ENCODE measurements at regions not wholly inside any gene's neighbourhood (a gene's known extent, or its start where the extent isn't known, plus 50 kb on each side); places are given as distances from the start of the nearest gene placed in this dataset.

DNA sequence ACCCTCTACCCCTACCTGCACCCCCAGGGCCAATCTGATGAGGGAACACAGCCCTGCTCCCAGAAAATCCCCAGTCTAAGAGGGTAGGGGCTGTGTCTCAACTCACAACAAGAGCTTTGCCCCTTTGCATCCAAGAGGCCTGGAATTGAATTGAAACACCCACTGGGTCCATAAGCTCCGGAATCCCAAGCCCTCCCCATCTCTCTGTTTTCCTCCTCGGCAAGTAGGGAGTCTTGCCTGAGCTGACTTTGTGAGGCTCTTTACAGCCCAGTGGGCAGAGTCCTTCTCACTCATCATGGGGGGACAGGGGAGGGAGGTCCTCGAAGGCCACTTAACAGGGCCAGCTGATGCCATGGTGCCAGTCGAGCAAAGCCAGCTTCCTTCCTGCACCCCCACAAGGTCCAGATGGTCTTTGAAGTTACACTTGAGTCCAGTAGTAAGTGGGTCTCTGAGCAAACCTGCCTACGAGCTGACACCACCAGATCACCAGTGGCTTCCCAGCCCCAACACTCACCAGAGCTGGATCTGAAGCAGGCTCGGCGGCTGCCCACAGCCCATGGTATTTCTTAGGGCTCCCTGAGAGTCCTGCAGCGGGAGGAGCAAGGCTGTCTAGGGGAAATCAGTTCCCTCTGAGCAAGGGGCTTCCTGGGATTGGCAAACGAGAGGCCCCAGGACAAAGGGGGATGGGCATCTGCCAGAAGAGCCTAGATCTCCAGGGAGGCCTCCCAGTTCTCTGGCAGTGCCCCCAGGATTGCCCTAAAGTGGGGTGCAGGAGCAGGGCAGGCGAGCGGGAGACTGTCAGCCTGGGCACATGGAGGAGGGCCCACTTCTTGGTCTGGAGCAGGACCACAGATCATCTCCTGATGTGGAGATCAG is 144.5 kb downstream of the VEGFA start:
- Mint-ChIP-seq H3K9me3 (no peaks in the 10 kb centered on the region; a peak in 1 of 5 replicates), H3K4me1 (peaks cover 27 to 40% of the 10 kb centered on the region in 2 experiments), H3K36me3 (ENCODE audit: insufficient read depth in 1 of 3, low read depth in 3 of 3) (no peaks in the 10 kb centered on the region), H3K4me3 (peak overlapping the region in 1 of 2 experiments; percentile 45; a peak in 1 of 5 replicates), H3K27ac (peak overlapping the region in 1 of 3 experiments; percentile 61; a peak in 2 of 7 replicates), H3K27me3 (ENCODE audit: low read depth) (no peaks in the 10 kb centered on the region; the same call in 1 of the 2 replicates)
- H2BK5ac ChIP-seq (ENCODE audit: insufficient read length, low read length), result no peak overlapping the region
- no peak overlapping the region for H3K23ac ChIP-seq (ENCODE audit: insufficient read length, low read depth, low read length)
- H2BK20ac ChIP-seq (ENCODE audit: low read depth, low read length, poor library complexity, severe bottlenecking), result no peak overlapping the region
- no peak overlapping the region for H3T11ph ChIP-seq (ENCODE audit: low read length)
- no peak overlapping the region for H2BK120ac ChIP-seq (ENCODE audit: low read depth, low read length, poor library complexity, severe bottlenecking)
- no peak overlapping the region for H2AFZ ChIP-seq (ENCODE audit: low read length)
- H2BK12ac ChIP-seq (ENCODE audit: insufficient read length, low read depth, low read length), result no peak overlapping the region
- no peak overlapping the region for H3K14ac ChIP-seq (ENCODE audit: insufficient read depth, low read length)
- no peaks in the 10 kb centered on the region for H4K20me1 ChIP-seq (ENCODE audit: control insufficient read depth, insufficient read depth, insufficient read length)
- DNase-seq, result no peak
- H3K18ac ChIP-seq (ENCODE audit: insufficient read length, low read depth, low read length), result no peak overlapping the region
- no peaks in the 10 kb centered on the region for H3K23me2 ChIP-seq (ENCODE audit: insufficient read length, low read depth, low read length, poor library complexity, severe bottlenecking)
- H4K91ac ChIP-seq (ENCODE audit: insufficient read length, low read depth, low read length), result no peak overlapping the region
- no peak overlapping the region for H3K27ac ChIP-seq (ENCODE audit: insufficient read length, low read depth, low read length)
- no peaks in the 10 kb centered on the region for H3K27me3 ChIP-seq (ENCODE audit: insufficient read depth, low read length)
- H3K4ac ChIP-seq (ENCODE audit: low read depth, low read length), result no peak overlapping the region
- no peak overlapping the region for H3K4me2 ChIP-seq (ENCODE audit: insufficient read depth, insufficient read length, low read length)
- H4K5ac ChIP-seq (ENCODE audit: insufficient read length, low read depth, low read length), result no peak overlapping the region
- H3K79me2 ChIP-seq (ENCODE audit: insufficient read depth, low read length), result no peaks in the 10 kb centered on the region
- H3K9ac ChIP-seq (ENCODE audit: extremely low read depth, insufficient read length, low read length), result no peak overlapping the region
- peaks cover 3% of the 10 kb centered on the region; the same call in 1 of the 2 replicates for H3K4me1 ChIP-seq (ENCODE audit: insufficient read depth, low read length)
- H3K56ac ChIP-seq (ENCODE audit: insufficient read length, low read depth, low read length), result no peak overlapping the region
- H2BK15ac ChIP-seq (ENCODE audit: low read depth, low read length), result no peak overlapping the region
- no peak overlapping the region for H4K8ac ChIP-seq (replicated peaks; ENCODE audit: insufficient read length, low read depth, low read length)
- TF ChIP-seq, protein P1, sequence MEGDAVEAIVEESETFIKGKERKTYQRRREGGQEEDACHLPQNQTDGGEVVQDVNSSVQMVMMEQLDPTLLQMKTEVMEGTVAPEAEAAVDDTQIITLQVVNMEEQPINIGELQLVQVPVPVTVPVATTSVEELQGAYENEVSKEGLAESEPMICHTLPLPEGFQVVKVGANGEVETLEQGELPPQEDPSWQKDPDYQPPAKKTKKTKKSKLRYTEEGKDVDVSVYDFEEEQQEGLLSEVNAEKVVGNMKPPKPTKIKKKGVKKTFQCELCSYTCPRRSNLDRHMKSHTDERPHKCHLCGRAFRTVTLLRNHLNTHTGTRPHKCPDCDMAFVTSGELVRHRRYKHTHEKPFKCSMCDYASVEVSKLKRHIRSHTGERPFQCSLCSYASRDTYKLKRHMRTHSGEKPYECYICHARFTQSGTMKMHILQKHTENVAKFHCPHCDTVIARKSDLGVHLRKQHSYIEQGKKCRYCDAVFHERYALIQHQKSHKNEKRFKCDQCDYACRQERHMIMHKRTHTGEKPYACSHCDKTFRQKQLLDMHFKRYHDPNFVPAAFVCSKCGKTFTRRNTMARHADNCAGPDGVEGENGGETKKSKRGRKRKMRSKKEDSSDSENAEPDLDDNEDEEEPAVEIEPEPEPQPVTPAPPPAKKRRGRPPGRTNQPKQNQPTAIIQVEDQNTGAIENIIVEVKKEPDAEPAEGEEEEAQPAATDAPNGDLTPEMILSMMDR (conservative IDR thresholded peaks at IDR 0.05), result no peak
- WGBS (ENCODE audit: extremely low coverage, insufficient read length, low lambda C conversion rate), result no CpG with 5 or more reads among the region's 11 CpGs
- H3K79me1 ChIP-seq (ENCODE audit: insufficient read depth, low read depth, low read length, poor library complexity, severe bottlenecking), result no peaks in the 10 kb centered on the region
- H2AK5ac ChIP-seq (ENCODE audit: insufficient read length, low read length), result no peak overlapping the region
- no peaks in the 10 kb centered on the region for H3K9me3 ChIP-seq (ENCODE audit: control insufficient read depth, low read depth, low read length)
